ENCODE measurements at regions not wholly inside any gene's neighbourhood (a gene's known extent, or its start where the extent isn't known, plus 50 kb on each side); places are given as distances from the start of the nearest gene placed in this dataset.
A peak's percentile ranks its signal among the peaks of the same experiment; 100 is the strongest.

GRCh38 chr14:76924371-76925096 is 98.3 kb downstream of the LRRC74A start:
- DNase-seq: no peak

- no peak for DNase-seq
Measured at GRCh38 chr14:76923431-76924370, 97.5 kb downstream of the LRRC74A start.

GRCh38 chr14:76922584-76922983 is 96.4 kb downstream of the LRRC74A start:
- DNase-seq: no peak

- DNase-seq: no peak
Measured at GRCh38 chr14:76922092-76922491, 95.9 kb downstream of the LRRC74A start.

- peak; percentile 64 for DNase-seq
Measured at GRCh38 chr14:76921088-76921399, 94.8 kb downstream of the LRRC74A start.

GRCh38 chr14:76920331-76921087 is 94.3 kb downstream of the LRRC74A start:
- peak; percentile 96 for DNase-seq

GRCh38 chr14:76919431-76920330 is 93.5 kb downstream of the LRRC74A start:
- peak; percentile 98 for DNase-seq

All from DMS 273 treated with DMSO at 0.1 percent for 48 hours (cell line).